Fibroblast of mammary gland (primary cell): ENCODE measurements at regions not wholly inside any gene's neighbourhood (a gene's known extent, or its start where the extent isn't known, plus 50 kb on each side); places are given as distances from the start of the nearest gene placed in this dataset.

ENCODE experiments used
- DNase-seq: peaks from one replicate; pipeline ENCODE4 v3.0.0-alpha.2; 2010; ENCODE audit warnings: low read depth
- H3K4me3 ChIP-seq: 2 replicates; pipeline ENCODE4 v1.5.1; 2011; ENCODE audit warnings: low read depth, mild to moderate bottlenecking, low read length, moderate library complexity; ENCODE audit not compliant: control insufficient read depth
- TF ChIP-seq, protein P1 (sequence below): conservative IDR thresholded peaks from 2 replicates; pipeline ENCODE4 v1.5.1; 2011; ENCODE audit warnings: low read depth, low read length, inconsistent platforms; ENCODE audit not compliant: control insufficient read depth, insufficient read depth

DNA sequence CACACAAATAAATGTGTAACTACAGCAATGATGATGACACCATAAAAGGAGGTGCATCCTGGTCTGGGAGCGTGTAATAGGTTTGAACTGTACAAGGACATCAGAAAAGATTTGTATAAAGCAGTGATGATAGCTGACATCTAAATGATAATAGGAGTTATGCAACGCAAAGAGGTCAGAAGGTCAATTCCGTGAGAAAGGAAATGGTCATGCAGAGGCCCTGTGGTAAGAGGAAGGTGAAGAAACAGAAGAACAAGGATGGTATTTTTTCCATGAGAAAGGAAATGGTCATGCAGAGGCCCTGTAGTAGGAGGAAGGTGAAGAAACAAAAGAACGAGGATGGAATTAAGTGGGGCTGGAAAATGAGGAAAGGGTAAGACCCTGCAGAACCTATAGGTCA lies 106.7 kb upstream of the TMPO start:
- no peak for DNase-seq

GRCh38 chr12:98409548-98409947 lies 105.8 kb upstream of the TMPO start:
- no peak overlapping the region for H3K4me3 ChIP-seq
- TF ChIP-seq, protein P1, sequence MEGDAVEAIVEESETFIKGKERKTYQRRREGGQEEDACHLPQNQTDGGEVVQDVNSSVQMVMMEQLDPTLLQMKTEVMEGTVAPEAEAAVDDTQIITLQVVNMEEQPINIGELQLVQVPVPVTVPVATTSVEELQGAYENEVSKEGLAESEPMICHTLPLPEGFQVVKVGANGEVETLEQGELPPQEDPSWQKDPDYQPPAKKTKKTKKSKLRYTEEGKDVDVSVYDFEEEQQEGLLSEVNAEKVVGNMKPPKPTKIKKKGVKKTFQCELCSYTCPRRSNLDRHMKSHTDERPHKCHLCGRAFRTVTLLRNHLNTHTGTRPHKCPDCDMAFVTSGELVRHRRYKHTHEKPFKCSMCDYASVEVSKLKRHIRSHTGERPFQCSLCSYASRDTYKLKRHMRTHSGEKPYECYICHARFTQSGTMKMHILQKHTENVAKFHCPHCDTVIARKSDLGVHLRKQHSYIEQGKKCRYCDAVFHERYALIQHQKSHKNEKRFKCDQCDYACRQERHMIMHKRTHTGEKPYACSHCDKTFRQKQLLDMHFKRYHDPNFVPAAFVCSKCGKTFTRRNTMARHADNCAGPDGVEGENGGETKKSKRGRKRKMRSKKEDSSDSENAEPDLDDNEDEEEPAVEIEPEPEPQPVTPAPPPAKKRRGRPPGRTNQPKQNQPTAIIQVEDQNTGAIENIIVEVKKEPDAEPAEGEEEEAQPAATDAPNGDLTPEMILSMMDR, result no peak
- no peak for DNase-seq

More for the DNA sequence above, 106.7 kb upstream of the TMPO start:
- no peak overlapping the region for H3K4me3 ChIP-seq
- TF ChIP-seq, protein P1, result no peak

- no peak overlapping the region for H3K4me3 ChIP-seq
- TF ChIP-seq, protein P1, result no peak
- DNase-seq, result no peak
These were observed 105.0 kb upstream of the TMPO start for GRCh38 chr12:98410356-98410755.

DNA sequence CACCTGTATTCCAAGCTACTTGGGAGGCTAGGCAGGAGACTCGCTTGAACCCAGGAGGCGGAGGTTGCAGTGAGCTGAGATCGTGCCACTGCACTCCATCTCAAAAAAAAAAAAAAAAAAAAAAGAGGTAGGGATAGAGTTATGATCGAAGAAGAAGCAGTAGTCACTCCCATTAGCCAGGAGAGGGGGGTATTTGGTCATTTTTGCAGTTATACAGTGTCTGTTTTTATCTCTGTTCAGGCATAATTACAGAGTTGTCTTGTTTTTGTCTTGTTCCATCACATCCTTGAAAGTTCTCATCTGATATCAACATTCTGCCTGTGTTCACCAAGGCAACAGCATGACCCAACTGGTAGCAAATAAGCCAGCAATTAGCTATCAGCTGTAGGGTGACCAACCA lies 98.5 kb upstream of the TMPO start:
- H3K4me3 ChIP-seq, result no peak overlapping the region
- TF ChIP-seq, protein P1, result peak; percentile 45
- DNase-seq, result peak; percentile 68

DNA sequence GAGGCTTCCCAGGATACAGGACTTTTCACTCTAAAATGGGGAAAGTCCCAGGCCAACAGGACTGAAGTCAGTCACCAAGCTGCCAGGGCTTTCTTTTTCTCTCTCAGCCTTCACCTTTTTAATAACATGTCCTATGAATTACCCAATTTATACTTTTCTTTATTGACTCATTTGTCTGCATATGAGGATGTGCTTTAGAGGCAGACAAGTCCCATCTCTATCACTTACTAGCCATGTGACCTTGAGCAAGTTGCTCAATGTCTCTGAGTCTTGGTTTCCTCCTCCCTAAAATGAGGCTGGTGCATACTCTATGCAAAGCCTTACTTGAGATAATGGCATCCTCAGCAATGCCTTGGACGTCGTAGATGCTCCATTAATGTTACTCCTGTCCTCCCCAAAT lies 98.1 kb upstream of the TMPO start:
- TF ChIP-seq, protein P1, result no peak
- DNase-seq, result peak; percentile 29
- H3K4me3 ChIP-seq, result no peak overlapping the region

GRCh38 chr12:98418357-98419075 lies 96.9 kb upstream of the TMPO start:
- TF ChIP-seq, protein P1, result no peak
- peak overlapping the region; percentile 19 for H3K4me3 ChIP-seq
- DNase-seq, result peak; percentile 94
